ENCODE measurements at regions not wholly inside any gene's neighbourhood (a gene's known extent, or its start where the extent isn't known, plus 50 kb on each side); places are given as distances from the start of the nearest gene placed in this dataset.

DNA sequence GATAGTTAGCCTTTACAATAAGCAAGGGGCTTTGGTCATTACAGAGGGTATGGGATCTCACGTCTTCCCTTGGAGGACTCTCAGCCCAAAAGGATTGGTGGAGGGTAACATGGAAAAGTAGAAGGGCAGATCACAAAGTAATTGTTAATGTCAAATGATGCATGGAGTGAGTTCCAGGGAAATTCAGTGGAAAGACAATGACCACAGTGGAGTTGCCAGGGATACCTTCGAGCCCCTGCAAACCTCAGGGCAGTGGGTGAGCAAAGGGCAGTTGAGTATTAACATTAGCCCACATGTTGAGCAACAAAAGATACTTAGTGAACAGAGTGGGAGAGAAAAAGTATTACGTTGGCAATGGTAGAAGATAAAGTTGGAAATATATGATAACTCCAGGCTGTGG, 593.4 kb upstream of the NR2F2 start:
- Histone ChIP-seq H3K4me1 (ENCODE audit: insufficient read depth, low read length) (peaks cover 8% of the 10 kb centered on the region), H3K27me3 (ENCODE audit: insufficient read depth, low read length) (no peaks in the 10 kb centered on the region), H3K9me3 (ENCODE audit: low read length) (no peaks in the 10 kb centered on the region), H3K4me3 (ENCODE audit: low read length) (no peak overlapping the region), H2AFZ (ENCODE audit: low read depth, low read length) (no peak overlapping the region), H3K36me3 (ENCODE audit: insufficient read depth, low read length) (no peaks in the 10 kb centered on the region)

DNA sequence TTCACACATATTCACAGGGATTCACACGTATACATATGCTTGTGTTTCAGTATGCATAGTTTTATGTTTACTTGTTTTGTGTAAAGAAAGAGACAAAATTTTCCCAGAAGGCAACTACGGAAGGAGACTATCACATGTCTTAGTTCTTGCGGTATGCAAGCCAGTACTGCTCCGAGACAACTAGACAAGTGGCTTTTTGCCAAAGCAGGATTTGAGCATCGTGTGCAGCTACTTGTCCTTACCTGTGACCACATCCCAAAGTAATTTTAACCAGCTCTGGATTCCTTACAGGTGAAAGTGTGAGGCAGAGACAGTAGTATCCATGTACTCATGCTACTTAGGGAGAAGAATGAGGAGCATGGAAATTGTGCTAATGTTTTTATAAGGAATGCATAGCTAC, 591.4 kb upstream of the NR2F2 start:
- Histone ChIP-seq H3K9me3 (ENCODE audit: low read length) (no peaks in the 10 kb centered on the region), H2AFZ (ENCODE audit: low read depth, low read length) (no peak overlapping the region), H3K36me3 (ENCODE audit: insufficient read depth, low read length) (no peaks in the 10 kb centered on the region)

DNA sequence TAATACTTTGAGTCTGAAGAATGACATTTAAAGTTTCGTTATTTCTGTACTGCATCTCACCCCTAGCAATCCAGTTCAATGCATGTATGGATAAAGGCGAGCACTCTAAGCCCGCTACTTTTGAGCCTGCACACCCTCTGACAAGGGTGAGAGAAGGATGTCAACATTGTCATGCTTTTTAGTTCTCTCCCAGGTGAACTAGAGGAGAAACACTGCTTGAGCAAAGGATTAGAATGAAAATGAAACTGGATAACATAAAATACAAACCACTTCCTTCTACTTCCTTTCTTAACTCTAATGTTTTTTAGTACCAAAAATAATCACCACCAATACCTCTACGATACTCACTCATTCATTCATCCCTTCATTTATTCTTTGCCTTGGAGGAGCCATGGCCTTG, 588.7 kb upstream of the NR2F2 start:
- Histone ChIP-seq H3K36me3 (ENCODE audit: insufficient read depth, low read length) (no peaks in the 10 kb centered on the region), H3K9me3 (ENCODE audit: low read length) (no peaks in the 10 kb centered on the region), H3K27me3 (ENCODE audit: insufficient read depth, low read length) (no peaks in the 10 kb centered on the region), H3K4me3 (ENCODE audit: low read length) (no peak overlapping the region), H3K4me1 (ENCODE audit: insufficient read depth, low read length) (peaks cover 9% of the 10 kb centered on the region), H2AFZ (ENCODE audit: low read depth, low read length) (no peak overlapping the region)

More for the DNA sequence above, 591.4 kb upstream of the NR2F2 start:
- Histone ChIP-seq H3K27me3 (ENCODE audit: insufficient read depth, low read length) (no peaks in the 10 kb centered on the region), H3K4me1 (ENCODE audit: insufficient read depth, low read length) (peaks cover 12% of the 10 kb centered on the region), H3K4me3 (ENCODE audit: low read length) (no peak overlapping the region)

DNA sequence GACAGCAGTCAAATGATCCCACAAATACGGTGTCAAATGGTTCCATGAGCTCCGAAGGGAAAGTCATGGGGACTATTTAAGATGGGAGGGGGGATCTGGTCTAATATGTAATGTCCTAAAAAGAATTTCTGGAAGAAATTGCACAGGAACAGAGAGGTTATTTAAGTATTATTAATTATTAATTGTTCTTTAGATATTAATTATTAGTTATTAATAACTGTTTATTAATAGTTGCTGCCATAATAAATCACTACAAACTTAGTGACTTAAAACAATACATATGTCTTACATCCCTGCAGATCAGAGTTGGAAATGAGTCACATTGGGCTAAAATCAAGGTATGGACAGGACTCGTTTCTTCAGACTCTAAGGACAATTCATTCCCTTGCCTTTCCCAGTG, 588.2 kb upstream of the NR2F2 start:
- no peaks in the 10 kb centered on the region for H3K36me3 ChIP-seq (ENCODE audit: insufficient read depth, low read length)
- H2AFZ ChIP-seq (ENCODE audit: low read depth, low read length), result no peak overlapping the region
- H3K9me3 ChIP-seq (ENCODE audit: low read length), result no peaks in the 10 kb centered on the region
- H3K27me3 ChIP-seq (ENCODE audit: insufficient read depth, low read length), result no peaks in the 10 kb centered on the region
- no peak overlapping the region for H3K4me3 ChIP-seq (ENCODE audit: low read length)
- H3K4me1 ChIP-seq (ENCODE audit: insufficient read depth, low read length), result peaks cover 5% of the 10 kb centered on the region

DNA sequence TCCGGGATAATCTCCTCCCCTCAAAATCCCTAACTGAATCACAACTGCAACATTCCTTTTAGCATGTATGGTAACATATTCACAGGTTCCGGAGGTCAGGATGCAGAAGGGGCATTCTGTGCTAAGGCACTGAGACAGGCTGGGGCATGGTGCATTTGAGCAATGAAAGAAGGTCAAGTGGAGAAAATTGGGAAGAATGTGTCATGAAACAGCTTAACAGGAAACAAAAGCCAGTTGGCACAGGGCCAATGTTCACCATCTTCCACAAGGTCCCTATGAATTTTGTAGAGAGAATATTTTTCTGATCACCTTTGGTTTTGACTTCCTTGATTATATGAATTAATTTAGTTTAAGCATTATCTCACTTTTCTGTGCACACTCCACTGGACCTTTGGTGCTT, 587.7 kb upstream of the NR2F2 start:
- Histone ChIP-seq H3K4me1 (ENCODE audit: insufficient read depth, low read length) (peaks cover 4% of the 10 kb centered on the region), H3K36me3 (ENCODE audit: insufficient read depth, low read length) (no peaks in the 10 kb centered on the region), H2AFZ (ENCODE audit: low read depth, low read length) (no peak overlapping the region), H3K27me3 (ENCODE audit: insufficient read depth, low read length) (no peaks in the 10 kb centered on the region), H3K4me3 (ENCODE audit: low read length) (no peak overlapping the region), H3K9me3 (ENCODE audit: low read length) (no peaks in the 10 kb centered on the region)

DNA sequence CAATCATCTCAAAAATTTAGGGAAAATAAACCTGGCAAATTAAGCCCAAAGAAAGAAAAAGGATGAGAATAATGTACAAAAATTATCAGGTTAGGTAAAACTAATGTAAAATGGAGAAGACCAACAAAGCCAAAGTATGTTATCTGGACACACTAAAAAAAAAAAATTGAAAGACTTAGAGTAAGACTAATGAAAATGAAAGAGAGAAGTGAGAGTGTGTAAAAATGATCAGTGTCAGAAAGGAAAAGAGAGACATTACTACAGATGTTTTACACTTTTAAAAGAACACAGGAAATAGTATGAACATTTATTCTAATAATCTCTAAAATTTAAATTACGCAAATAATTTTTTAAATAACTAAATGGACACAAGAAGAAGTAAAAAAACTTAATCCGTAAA, 573.3 kb upstream of the NR2F2 start:
- Histone ChIP-seq H3K9me3 (ENCODE audit: low read length) (no peaks in the 10 kb centered on the region), H3K36me3 (ENCODE audit: insufficient read depth, low read length) (no peaks in the 10 kb centered on the region), H3K4me1 (ENCODE audit: insufficient read depth, low read length) (peaks cover 22% of the 10 kb centered on the region), H3K4me3 (ENCODE audit: low read length) (no peak overlapping the region), H2AFZ (ENCODE audit: low read depth, low read length) (no peak overlapping the region), H3K27me3 (ENCODE audit: insufficient read depth, low read length) (no peaks in the 10 kb centered on the region)

DNA sequence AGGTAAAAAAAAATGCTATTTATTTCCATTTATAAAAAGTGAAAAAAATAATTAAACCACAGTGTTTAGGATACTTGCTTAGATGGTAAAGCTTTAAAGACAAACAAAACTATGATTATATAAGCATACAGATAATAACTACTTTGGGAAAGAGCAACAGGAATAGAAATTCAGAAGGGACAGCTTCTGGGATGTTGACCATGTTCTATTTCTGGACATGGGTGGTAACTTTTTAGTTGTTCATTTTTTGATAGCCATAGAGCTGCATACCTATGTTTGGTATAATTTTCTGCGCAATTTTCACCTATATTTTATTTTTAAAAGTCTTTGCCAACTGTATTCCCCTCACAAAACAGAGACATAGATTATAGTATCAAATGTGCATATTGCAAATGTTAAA, 572.0 kb upstream of the NR2F2 start:
- no peaks in the 10 kb centered on the region for H3K9me3 ChIP-seq (ENCODE audit: low read length)
- no peak overlapping the region for H2AFZ ChIP-seq (ENCODE audit: low read depth, low read length)
- peaks cover 32% of the 10 kb centered on the region for H3K4me1 ChIP-seq (ENCODE audit: insufficient read depth, low read length)
- H3K4me3 ChIP-seq (ENCODE audit: low read length), result no peak overlapping the region
- H3K36me3 ChIP-seq (ENCODE audit: insufficient read depth, low read length), result no peaks in the 10 kb centered on the region
- no peaks in the 10 kb centered on the region for H3K27me3 ChIP-seq (ENCODE audit: insufficient read depth, low read length)

DNA sequence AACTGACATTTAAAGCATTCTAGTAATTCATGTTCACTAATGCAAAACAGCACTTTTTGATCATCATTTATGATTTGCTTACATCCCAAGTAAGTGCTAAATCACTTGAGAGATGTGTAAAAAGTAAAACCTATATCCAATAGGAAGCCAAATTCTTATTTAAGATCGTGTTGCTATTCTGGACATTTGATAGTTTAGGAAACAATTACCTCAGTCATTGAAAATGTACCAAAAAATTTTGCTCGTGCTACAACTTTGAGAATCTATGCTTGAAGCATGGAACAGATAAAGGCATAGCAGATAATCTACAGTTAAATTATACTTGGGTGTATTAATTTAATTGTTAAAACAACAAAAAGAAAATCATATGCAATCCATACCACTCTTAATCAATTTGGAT, 571.6 kb upstream of the NR2F2 start:
- no peaks in the 10 kb centered on the region for H3K36me3 ChIP-seq (ENCODE audit: insufficient read depth, low read length)
- H3K4me3 ChIP-seq (ENCODE audit: low read length), result no peak overlapping the region
- H3K27me3 ChIP-seq (ENCODE audit: insufficient read depth, low read length), result no peaks in the 10 kb centered on the region
- H3K9me3 ChIP-seq (ENCODE audit: low read length), result no peaks in the 10 kb centered on the region
- peaks cover 32% of the 10 kb centered on the region for H3K4me1 ChIP-seq (ENCODE audit: insufficient read depth, low read length)
- no peak overlapping the region for H2AFZ ChIP-seq (ENCODE audit: low read depth, low read length)

DNA sequence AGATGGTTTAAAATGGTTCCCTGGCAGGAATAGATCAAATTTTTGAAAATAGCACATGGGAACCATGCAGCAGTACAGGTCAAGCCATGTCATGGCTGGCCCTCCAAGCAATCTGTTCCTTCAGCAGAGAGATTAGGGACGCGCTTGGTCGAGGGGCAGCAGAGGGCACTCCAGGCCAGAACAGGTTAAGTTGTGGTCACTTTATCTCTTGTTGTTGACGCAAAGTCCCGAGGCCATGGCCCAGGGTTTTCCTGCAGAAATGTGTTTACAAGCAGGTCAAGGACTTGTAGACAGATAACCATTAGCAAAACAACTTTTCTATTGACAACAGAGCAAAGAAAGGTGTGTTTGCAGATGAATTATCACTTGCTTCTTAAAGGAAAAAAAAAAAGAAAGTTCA, 570.0 kb upstream of the NR2F2 start:
- Histone ChIP-seq H3K4me3 (ENCODE audit: low read length) (no peak overlapping the region), H3K9me3 (ENCODE audit: low read length) (no peaks in the 10 kb centered on the region), H3K27me3 (ENCODE audit: insufficient read depth, low read length) (no peaks in the 10 kb centered on the region), H3K4me1 (ENCODE audit: insufficient read depth, low read length) (peaks cover 32% of the 10 kb centered on the region), H2AFZ (ENCODE audit: low read depth, low read length) (no peak overlapping the region), H3K36me3 (ENCODE audit: insufficient read depth, low read length) (no peaks in the 10 kb centered on the region)

DNA sequence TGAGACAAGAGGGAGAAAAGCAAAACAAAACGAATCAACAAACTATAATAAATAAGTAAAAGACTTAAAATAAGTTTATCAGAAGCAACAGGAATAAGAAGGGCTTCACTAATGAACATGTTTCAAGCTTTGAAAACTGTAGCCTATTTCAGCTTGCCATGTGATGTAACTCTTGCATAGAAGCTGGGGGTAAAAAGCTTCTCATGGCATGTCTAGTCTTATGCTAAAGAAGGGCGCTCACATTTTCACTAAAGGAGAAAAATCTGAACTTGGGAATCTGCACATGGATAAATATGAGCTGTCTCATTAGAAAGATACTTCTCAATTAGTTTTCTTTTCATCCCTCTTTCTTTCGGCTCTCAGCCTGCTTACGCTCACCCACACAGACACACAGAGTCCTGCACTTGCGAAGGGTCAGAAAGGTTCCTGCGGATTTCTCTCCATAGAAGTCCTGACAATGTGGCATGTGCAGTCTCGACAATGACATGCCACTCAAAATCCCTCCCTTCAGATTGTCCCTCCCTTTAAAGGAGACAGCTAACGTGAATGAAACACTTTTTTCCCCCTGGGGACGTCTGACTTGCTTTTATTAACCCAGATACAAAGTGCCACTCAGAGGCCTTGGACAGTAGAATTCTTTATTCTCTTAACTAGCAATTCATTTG, 568.9 kb upstream of the NR2F2 start:
- Histone ChIP-seq H3K27me3 (ENCODE audit: insufficient read depth, low read length) (no peaks in the 10 kb centered on the region), H3K4me1 (ENCODE audit: insufficient read depth, low read length) (peaks cover 32% of the 10 kb centered on the region), H3K4me3 (ENCODE audit: low read length) (peak overlapping the region; percentile 39)

DNA sequence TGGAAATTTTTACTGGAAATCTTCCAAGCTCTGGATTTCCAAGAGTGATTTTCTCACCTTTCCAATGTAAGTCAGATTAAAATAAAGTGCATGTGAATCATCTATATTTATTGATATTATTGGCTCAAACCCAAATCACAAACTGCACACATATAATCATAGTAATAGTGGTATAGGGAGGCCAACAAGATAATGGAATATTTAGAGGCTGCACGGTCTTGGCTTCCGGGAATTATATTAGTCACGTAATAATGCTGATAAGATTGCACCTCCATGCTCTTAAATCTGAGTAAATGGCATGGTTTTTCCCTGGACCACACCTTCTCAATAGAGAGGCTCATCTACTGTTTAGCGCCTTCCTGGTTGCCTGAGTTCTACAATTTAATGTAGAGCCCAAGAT, 567.1 kb upstream of the NR2F2 start:
- H3K4me1 ChIP-seq (ENCODE audit: insufficient read depth, low read length), result peaks cover 32% of the 10 kb centered on the region
- H3K4me3 ChIP-seq (ENCODE audit: low read length), result no peak overlapping the region
- H3K27me3 ChIP-seq (ENCODE audit: insufficient read depth, low read length), result no peaks in the 10 kb centered on the region
- H3K9me3 ChIP-seq (ENCODE audit: low read length), result no peaks in the 10 kb centered on the region
- H3K36me3 ChIP-seq (ENCODE audit: insufficient read depth, low read length), result no peaks in the 10 kb centered on the region
- H2AFZ ChIP-seq (ENCODE audit: low read depth, low read length), result no peak overlapping the region

More for the DNA sequence above, 568.9 kb upstream of the NR2F2 start:
- Histone ChIP-seq H3K9me3 (ENCODE audit: low read length) (no peaks in the 10 kb centered on the region), H3K36me3 (ENCODE audit: insufficient read depth, low read length) (no peaks in the 10 kb centered on the region), H2AFZ (ENCODE audit: low read depth, low read length) (no peak overlapping the region)

DNA sequence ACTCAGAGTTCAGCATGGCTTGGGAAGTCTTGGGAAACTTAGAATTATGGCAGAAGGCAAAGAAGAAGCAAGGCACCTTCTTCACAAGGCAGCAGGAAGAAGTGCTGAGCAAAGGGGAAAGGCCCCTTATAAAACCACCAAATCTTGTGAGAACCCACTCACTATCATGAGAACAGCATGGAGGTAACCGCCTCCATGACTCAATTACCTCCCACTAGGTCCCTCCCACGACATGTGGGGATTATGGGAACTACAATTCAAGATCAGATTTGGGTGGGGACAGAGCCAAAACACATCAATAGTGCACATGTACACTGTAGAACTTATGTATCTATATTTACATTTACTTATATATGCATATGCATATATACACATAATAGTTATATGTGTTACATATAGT, 565.3 kb upstream of the NR2F2 start:
- no peaks in the 10 kb centered on the region for H3K36me3 ChIP-seq (ENCODE audit: insufficient read depth, low read length)
- no peaks in the 10 kb centered on the region for H3K27me3 ChIP-seq (ENCODE audit: insufficient read depth, low read length)
- H3K9me3 ChIP-seq (ENCODE audit: low read length), result no peaks in the 10 kb centered on the region
- no peak overlapping the region for H2AFZ ChIP-seq (ENCODE audit: low read depth, low read length)
- H3K4me3 ChIP-seq (ENCODE audit: low read length), result no peak overlapping the region
- peaks cover 27% of the 10 kb centered on the region for H3K4me1 ChIP-seq (ENCODE audit: insufficient read depth, low read length)

DNA sequence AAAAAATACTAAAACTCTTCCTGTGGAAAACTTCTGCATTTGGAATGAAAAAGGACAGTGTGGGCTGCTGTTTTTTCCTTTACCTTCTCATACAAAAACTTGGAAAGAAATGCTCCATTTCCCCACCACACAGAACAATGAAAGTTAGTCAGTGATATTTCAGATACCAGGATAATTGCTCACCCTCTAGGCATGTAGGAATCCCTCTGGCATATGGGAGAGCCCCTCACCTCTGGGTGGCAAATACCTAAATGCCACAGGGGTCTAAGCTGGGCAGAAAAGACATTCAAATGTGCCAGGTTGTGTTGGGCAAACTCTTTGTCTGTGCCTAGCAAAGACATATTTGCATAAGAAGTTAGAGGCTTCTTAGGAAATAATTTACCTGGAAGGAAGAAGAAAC, 560.3 kb upstream of the NR2F2 start:
- no peaks in the 10 kb centered on the region for H3K27me3 ChIP-seq (ENCODE audit: insufficient read depth, low read length)
- H3K4me3 ChIP-seq (ENCODE audit: low read length), result no peak overlapping the region
- H3K4me1 ChIP-seq (ENCODE audit: insufficient read depth, low read length), result no peaks in the 10 kb centered on the region
- no peaks in the 10 kb centered on the region for H3K36me3 ChIP-seq (ENCODE audit: insufficient read depth, low read length)
- H2AFZ ChIP-seq (ENCODE audit: low read depth, low read length), result no peak overlapping the region
- H3K9me3 ChIP-seq (ENCODE audit: low read length), result no peaks in the 10 kb centered on the region

DNA sequence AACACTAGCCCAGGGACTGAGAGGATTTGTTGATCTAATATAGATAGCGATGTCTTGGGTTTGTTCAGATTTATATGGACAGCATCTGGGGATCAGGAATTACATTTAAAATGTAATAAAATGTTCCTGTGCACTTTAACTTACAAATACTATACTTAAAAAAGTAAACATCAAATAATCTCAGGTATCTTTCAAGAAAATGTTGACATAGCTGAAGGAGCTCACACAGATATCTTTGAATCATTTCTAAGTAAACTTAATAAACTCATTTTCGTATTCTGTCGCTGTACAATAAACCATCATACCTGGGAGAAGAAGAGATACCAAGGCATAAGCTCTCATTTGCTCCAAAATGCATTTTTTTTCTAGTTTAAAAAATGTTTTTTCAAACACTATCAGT, 557.5 kb upstream of the NR2F2 start:
- H3K4me3 ChIP-seq (ENCODE audit: low read length), result no peak overlapping the region
- no peaks in the 10 kb centered on the region for H3K27me3 ChIP-seq (ENCODE audit: insufficient read depth, low read length)
- H3K36me3 ChIP-seq (ENCODE audit: insufficient read depth, low read length), result no peaks in the 10 kb centered on the region
- H2AFZ ChIP-seq (ENCODE audit: low read depth, low read length), result no peak overlapping the region
- H3K4me1 ChIP-seq (ENCODE audit: insufficient read depth, low read length), result no peaks in the 10 kb centered on the region
- H3K9me3 ChIP-seq (ENCODE audit: low read length), result no peaks in the 10 kb centered on the region

Data from neuron (in vitro differentiated cells).